Activated naive CD4-positive, alpha-beta T cell treated with anti-CD3 and anti-CD28 coated beads for 36 hours (primary cell): ENCODE measurements at regions not wholly inside any gene's neighbourhood (a gene's known extent, or its start where the extent isn't known, plus 50 kb on each side); places are given as distances from the start of the nearest gene placed in this dataset.

ENCODE experiments used
- CTCF ChIA-PET: fragments of 350-600 bp; sonication (Branson Sonifier 250); formaldehyde crosslinking; loops from one replicate; lab custom pipeline; 2021; ENCODE audit warnings: antibody characterized with exemption; lab: Charles Lee
- DNase-seq: peaks from one replicate; pipeline ENCODE4 v3.0.0-alpha.2; 2020
- H3K27ac Mint-ChIP-seq: one replicate; pipeline ENCODE4 v1.8.0; 2021; ENCODE audit warnings: mild to moderate bottlenecking, mixed read lengths
- H3K27me3 Mint-ChIP-seq: one replicate; pipeline ENCODE4 v1.8.0; 2021; ENCODE audit warnings: low read depth, mixed read lengths
- H3K36me3 Mint-ChIP-seq: one replicate; pipeline ENCODE4 v1.8.0; 2021; ENCODE audit warnings: low read depth, mixed read lengths
- H3K4me1 Mint-ChIP-seq: one replicate; pipeline ENCODE4 v1.8.0; 2021; ENCODE audit warnings: low read depth, mixed read lengths
- H3K4me3 Mint-ChIP-seq: one replicate; pipeline ENCODE4 v1.8.0; 2021; ENCODE audit warnings: mild to moderate bottlenecking, moderate library complexity, mixed read lengths
- H3K9me3 Mint-ChIP-seq: one replicate; pipeline ENCODE4 v1.8.0; 2021; ENCODE audit warnings: mixed read lengths
- intact Hi-C: fragments of 100-400 bp; cut with micrococcal nuclease; formaldehyde crosslinking; loops from one replicate; pipeline ENCODE4 v1.15.1; 2023

DNA sequence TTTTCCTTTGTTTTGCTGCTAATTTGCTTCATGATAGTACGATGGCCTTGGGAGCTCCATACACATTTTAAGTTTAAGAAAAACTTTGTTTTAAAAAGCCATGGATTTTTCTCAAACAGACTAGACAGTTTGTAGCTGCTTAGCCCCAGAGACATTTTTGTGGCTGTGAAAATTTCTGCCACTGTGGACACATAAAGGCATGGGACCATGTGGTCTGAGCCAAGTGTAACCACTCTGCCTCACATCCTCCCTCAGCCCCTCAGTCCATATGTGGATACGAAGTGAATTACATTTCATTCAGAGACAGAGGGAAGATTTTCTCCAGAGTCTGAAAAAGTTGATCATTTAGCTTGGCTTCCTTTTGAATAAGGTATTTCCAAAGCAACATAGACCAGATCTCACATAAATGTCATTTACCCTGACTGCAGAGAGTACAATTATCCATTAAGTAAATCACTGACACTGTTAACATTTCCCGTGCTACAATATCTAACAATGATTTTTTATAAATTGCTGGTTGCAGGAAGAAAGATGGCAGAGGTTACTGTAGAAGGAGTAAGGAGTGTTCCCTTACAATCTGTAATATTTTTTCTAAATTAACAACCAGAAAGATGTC is 87.4 kb downstream of the GJA1 start:
- intact Hi-C loops: no loop called here
- H3K4me3 Mint-ChIP-seq: no peak overlapping the region
- no peak for DNase-seq
- CTCF ChIA-PET: no interaction called here
- no peaks in the 10 kb centered on the region for H3K4me1 Mint-ChIP-seq
- no peaks in the 10 kb centered on the region for H3K36me3 Mint-ChIP-seq
- H3K27ac Mint-ChIP-seq: no peak overlapping the region
- H3K9me3 Mint-ChIP-seq: no peaks in the 10 kb centered on the region
- no peaks in the 10 kb centered on the region for H3K27me3 Mint-ChIP-seq

DNA sequence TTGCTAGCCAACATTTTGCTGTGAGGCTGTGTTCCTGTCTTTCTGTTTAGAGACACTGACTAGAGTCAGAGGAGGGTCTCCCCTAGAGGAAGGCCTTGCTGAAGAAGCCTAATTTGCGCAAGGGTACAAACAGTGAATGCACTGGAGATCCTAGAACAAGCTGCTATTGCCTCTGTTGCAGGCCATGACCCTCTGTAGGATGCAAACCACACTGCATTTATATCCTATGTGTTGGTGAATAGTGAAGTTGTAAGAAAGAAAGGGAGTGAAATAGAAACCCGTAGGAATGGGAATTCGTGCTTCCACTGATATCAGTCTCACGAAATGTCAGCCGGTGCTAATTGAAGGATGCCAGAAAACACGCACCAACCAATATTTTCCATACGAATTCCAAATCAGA is 88.2 kb downstream of the GJA1 start:
- no peak for DNase-seq
- Mint-ChIP-seq H3K9me3 (no peaks in the 10 kb centered on the region), H3K4me3 (no peak overlapping the region), H3K36me3 (no peaks in the 10 kb centered on the region), H3K27ac (no peak overlapping the region), H3K4me1 (no peaks in the 10 kb centered on the region), H3K27me3 (no peaks in the 10 kb centered on the region)
- intact Hi-C loops: no loop called here
- CTCF ChIA-PET: no interaction called here

- intact Hi-C loops: no loop called here
- Mint-ChIP-seq H3K9me3 (no peaks in the 10 kb centered on the region), H3K27ac (no peak overlapping the region), H3K36me3 (no peaks in the 10 kb centered on the region), H3K4me1 (no peaks in the 10 kb centered on the region), H3K27me3 (no peaks in the 10 kb centered on the region), H3K4me3 (no peak overlapping the region)
- DNase-seq: no peak
- CTCF ChIA-PET: no interaction called here
Observed at GRCh38 chr6:121526282-121526681, 90.8 kb downstream of the GJA1 start.

DNA sequence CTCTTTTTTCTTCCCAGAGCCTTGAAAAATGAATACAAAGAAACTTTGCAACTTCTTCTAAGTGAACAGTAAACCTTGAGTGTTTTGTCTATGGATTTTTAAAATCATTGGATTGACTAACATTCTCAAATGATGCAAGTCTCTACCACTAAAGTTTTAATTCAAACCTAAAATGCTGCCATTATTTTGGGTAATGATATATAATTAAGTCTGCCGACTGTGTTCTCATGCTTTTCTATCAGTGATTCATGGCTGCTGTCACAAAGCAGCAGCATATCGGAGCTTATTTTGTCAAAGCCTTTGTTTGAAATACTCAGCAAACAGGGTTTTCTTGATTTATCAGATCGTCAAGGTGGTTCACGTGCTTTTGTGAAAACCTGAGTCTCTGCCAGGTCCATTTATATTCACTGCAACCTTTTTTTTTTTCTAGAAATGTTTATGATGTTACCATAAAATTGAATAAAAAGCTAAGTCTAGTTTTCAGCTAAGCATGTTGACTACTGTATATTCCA is 96.3 kb downstream of the GJA1 start:
- no peak overlapping the region for H3K27ac Mint-ChIP-seq

GRCh38 chr6:121533321-121533841 is 97.9 kb downstream of the GJA1 start:
- no peaks in the 10 kb centered on the region for H3K9me3 Mint-ChIP-seq
- H3K4me1 Mint-ChIP-seq: no peaks in the 10 kb centered on the region
- H3K4me3 Mint-ChIP-seq: no peak overlapping the region
- DNase-seq: no peak
- no peaks in the 10 kb centered on the region for H3K27me3 Mint-ChIP-seq
- H3K27ac Mint-ChIP-seq: no peak overlapping the region
- CTCF ChIA-PET: interaction anchor here (0.6 to 0.7 kb wide), 3 partner anchors 190 to 643 kb away, joined by 3 to 6 read pairs (median 3); no protein-coding TSS in a partner anchor
- H3K36me3 Mint-ChIP-seq: no peaks in the 10 kb centered on the region
- intact Hi-C loops: no loop called here

More for the DNA sequence above, 96.3 kb downstream of the GJA1 start:
- Mint-ChIP-seq H3K4me1 (no peaks in the 10 kb centered on the region), H3K4me3 (no peak overlapping the region), H3K27me3 (no peaks in the 10 kb centered on the region), H3K9me3 (no peaks in the 10 kb centered on the region), H3K36me3 (no peaks in the 10 kb centered on the region)
- no peak for DNase-seq
- CTCF ChIA-PET: interaction anchor here (0.7 kb wide), 1 partner anchor 259 kb away, joined by 3 read pairs; no protein-coding TSS in a partner anchor
- intact Hi-C loops: no loop called here

- CTCF ChIA-PET: no interaction called here
- Mint-ChIP-seq H3K4me3 (no peak overlapping the region), H3K36me3 (no peaks in the 10 kb centered on the region), H3K27ac (no peak overlapping the region), H3K4me1 (no peaks in the 10 kb centered on the region), H3K9me3 (no peaks in the 10 kb centered on the region), H3K27me3 (no peaks in the 10 kb centered on the region)
- intact Hi-C loops: no loop called here
- no peak for DNase-seq
Observed at GRCh38 chr6:121535777-121536176, 100.3 kb downstream of the GJA1 start.

- no peaks in the 10 kb centered on the region for H3K9me3 Mint-ChIP-seq
- intact Hi-C loops: no loop called here
- DNase-seq: no peak
- H3K36me3 Mint-ChIP-seq: no peaks in the 10 kb centered on the region
- H3K4me3 Mint-ChIP-seq: no peak overlapping the region
- CTCF ChIA-PET: no interaction called here
- H3K27ac Mint-ChIP-seq: no peak overlapping the region
- no peaks in the 10 kb centered on the region for H3K4me1 Mint-ChIP-seq
- no peaks in the 10 kb centered on the region for H3K27me3 Mint-ChIP-seq
Observed at GRCh38 chr6:121536345-121536744, 100.9 kb downstream of the GJA1 start.

GRCh38 chr6:121539439-121539838 is 104.0 kb downstream of the GJA1 start:
- CTCF ChIA-PET: no interaction called here
- Mint-ChIP-seq H3K4me3 (no peak overlapping the region), H3K9me3 (no peaks in the 10 kb centered on the region), H3K27me3 (no peaks in the 10 kb centered on the region), H3K27ac (no peak overlapping the region), H3K36me3 (no peaks in the 10 kb centered on the region), H3K4me1 (no peaks in the 10 kb centered on the region)
- intact Hi-C loops: no loop called here
- DNase-seq: no peak

- Mint-ChIP-seq H3K9me3 (no peaks in the 10 kb centered on the region), H3K4me3 (no peak overlapping the region), H3K36me3 (no peaks in the 10 kb centered on the region), H3K27ac (no peak overlapping the region), H3K4me1 (no peaks in the 10 kb centered on the region), H3K27me3 (no peaks in the 10 kb centered on the region)
- no peak for DNase-seq
- intact Hi-C loops: no loop called here
- CTCF ChIA-PET: interaction anchor here (0.6 kb wide), 1 partner anchor 356 kb away, joined by 3 read pairs; no protein-coding TSS in a partner anchor
Observed at GRCh38 chr6:121540210-121540609, 104.8 kb downstream of the GJA1 start.

- Mint-ChIP-seq H3K36me3 (no peaks in the 10 kb centered on the region), H3K27me3 (no peaks in the 10 kb centered on the region), H3K9me3 (no peaks in the 10 kb centered on the region), H3K27ac (no peak overlapping the region), H3K4me3 (no peak overlapping the region), H3K4me1 (no peaks in the 10 kb centered on the region)
- no peak for DNase-seq
- intact Hi-C loops: no loop called here
- CTCF ChIA-PET: no interaction called here
Observed at GRCh38 chr6:121544691-121545090, 109.2 kb downstream of the GJA1 start.

- CTCF ChIA-PET: interaction anchor here (0.6 to 0.9 kb wide), 2 partner anchors 110 to 130 kb away, joined by 3 to 4 read pairs; no protein-coding TSS in a partner anchor
- Mint-ChIP-seq H3K27ac (no peak overlapping the region), H3K27me3 (no peaks in the 10 kb centered on the region), H3K9me3 (no peaks in the 10 kb centered on the region), H3K4me3 (no peak overlapping the region), H3K4me1 (no peaks in the 10 kb centered on the region), H3K36me3 (no peaks in the 10 kb centered on the region)
- DNase-seq: no peak
- intact Hi-C loops: no loop called here
Observed at GRCh38 chr6:121548131-121548530, 112.7 kb downstream of the GJA1 start.

GRCh38 chr6:121549736-121550135 is 114.3 kb downstream of the GJA1 start:
- H3K4me1 Mint-ChIP-seq: no peaks in the 10 kb centered on the region
- H3K36me3 Mint-ChIP-seq: no peaks in the 10 kb centered on the region
- CTCF ChIA-PET: no interaction called here
- H3K27ac Mint-ChIP-seq: no peak overlapping the region
- no peak overlapping the region for H3K4me3 Mint-ChIP-seq
- no peak for DNase-seq
- intact Hi-C loops: no loop called here
- H3K9me3 Mint-ChIP-seq: no peaks in the 10 kb centered on the region
- no peaks in the 10 kb centered on the region for H3K27me3 Mint-ChIP-seq

- intact Hi-C loops: no loop called here
Observed at GRCh38 chr6:121550491-121551010, 115.1 kb downstream of the GJA1 start.

More at GRCh38 chr6:121550491-121551010, 115.1 kb downstream of the GJA1 start:
- H3K4me3 Mint-ChIP-seq: no peak overlapping the region
- H3K27me3 Mint-ChIP-seq: no peaks in the 10 kb centered on the region
- CTCF ChIA-PET: no interaction called here
- H3K4me1 Mint-ChIP-seq: no peaks in the 10 kb centered on the region
- no peaks in the 10 kb centered on the region for H3K36me3 Mint-ChIP-seq
- H3K27ac Mint-ChIP-seq: no peak overlapping the region
- DNase-seq: no peak
- no peaks in the 10 kb centered on the region for H3K9me3 Mint-ChIP-seq
